AG10803 (cell line): ENCODE measurements at regions not wholly inside any gene's neighbourhood (a gene's known extent, or its start where the extent isn't known, plus 50 kb on each side); places are given as distances from the start of the nearest gene placed in this dataset.
"Not testable (repeated sequence)": the region's sequence is repeated elsewhere in the genome, so short reads cannot be mapped to it uniquely, and the experiment has no call there.

Source experiments
- DNase-seq: peaks from one replicate; pipeline ENCODE4 v3.0.0; 2010; ENCODE audit warnings: low read depth
- H3K4me3 ChIP-seq: 2 replicates; pipeline ENCODE4 v1.5.1; 2011; ENCODE audit warnings: mild to moderate bottlenecking, low read length, control low read depth
- CTCF ChIP-seq: conservative IDR thresholded peaks from 2 replicates; pipeline ENCODE4 v1.5.1; 2011; ENCODE audit warnings: mild to moderate bottlenecking, low read length, control low read depth, inconsistent platforms

- no peak for TF ChIP-seq CTCF
- no peak overlapping the region for H3K4me3 ChIP-seq
- DNase-seq: no peak
Measured at GRCh38 chr3:84692261-84692660, 266.5 kb upstream of the CADM2 start.

GRCh38 chr3:84710288-84710687 is 248.5 kb upstream of the CADM2 start:
- DNase-seq, H3K4me3 ChIP-seq: not testable (repeated sequence)

GRCh38 chr3:84717894-84718293 is 240.9 kb upstream of the CADM2 start:
- H3K4me3 ChIP-seq: no peak overlapping the region
- no peak for DNase-seq
- TF ChIP-seq CTCF: no peak

GRCh38 chr3:84724877-84725276 is 233.9 kb upstream of the CADM2 start:
- H3K4me3 ChIP-seq: no peak overlapping the region
- TF ChIP-seq CTCF: no peak
- peak; percentile 0 for DNase-seq

- H3K4me3 ChIP-seq: no peak overlapping the region
- DNase-seq: no peak
- TF ChIP-seq CTCF: no peak
Measured at GRCh38 chr3:84727616-84728015, 231.2 kb upstream of the CADM2 start.

- not testable (repeated sequence) for H3K4me3 ChIP-seq, DNase-seq
Measured at GRCh38 chr3:84734731-84735130, 224.1 kb upstream of the CADM2 start.

GRCh38 chr3:84738086-84738485 is 220.7 kb upstream of the CADM2 start:
- no peak for TF ChIP-seq CTCF
- H3K4me3 ChIP-seq: no peak overlapping the region
- no peak for DNase-seq

- DNase-seq: no peak
- no peak overlapping the region for H3K4me3 ChIP-seq
- no peak for TF ChIP-seq CTCF
Measured at GRCh38 chr3:84742915-84743425, 215.8 kb upstream of the CADM2 start.
